Esophagus (tissue), 2 donors: ENCODE measurements at regions not wholly inside any gene's neighbourhood (a gene's known extent, or its start where the extent isn't known, plus 50 kb on each side); places are given as distances from the start of the nearest gene placed in this dataset.
A peak's percentile ranks its signal among the peaks of the same experiment; 100 is the strongest.

ENCODE experiments used
- H3K27ac ChIP-seq, 2 donors: one replicate each; pipeline ENCODE4 v1.5.1; 2013; ENCODE audit warnings: low read depth in 2 of 2, mild to moderate bottlenecking in 2 of 2, inconsistent platforms in 1 of 2, low read length in 1 of 2, moderate library complexity in 1 of 2
- H3K27me3 ChIP-seq, 2 donors: one replicate each; pipeline ENCODE4 v1.6.1; 2013; ENCODE audit warnings: low read length in 2 of 2, control low read depth in 1 of 2, mild to moderate bottlenecking in 1 of 2; ENCODE audit not compliant: insufficient read depth in 2 of 2, control insufficient read depth in 1 of 2
- H3K36me3 ChIP-seq, 2 donors: one replicate each; pipeline ENCODE4 v1.6.1; 2013; ENCODE audit warnings: low read length in 1 of 2; ENCODE audit not compliant: control insufficient read depth in 2 of 2, insufficient read depth in 2 of 2
- H3K4me1 ChIP-seq, 2 donors: one replicate each; pipeline ENCODE4 v1.6.1; 2013; ENCODE audit warnings: low read length in 1 of 2; ENCODE audit not compliant: control insufficient read depth in 2 of 2, insufficient read depth in 2 of 2
- H3K4me3 ChIP-seq, 2 donors: one replicate each; pipeline ENCODE4 v1.5.1; 2013; ENCODE audit warnings: low read length in 2 of 2, mild to moderate bottlenecking in 2 of 2, low read depth in 1 of 2, moderate library complexity in 1 of 2
- H3K9me3 ChIP-seq, 2 donors: one replicate each; pipeline ENCODE4 v1.6.1; 2013; ENCODE audit warnings: mild to moderate bottlenecking in 2 of 2, low read depth in 1 of 2, low read length in 1 of 2, moderate library complexity in 1 of 2; ENCODE audit not compliant: control insufficient read depth in 2 of 2, insufficient read depth in 1 of 2
- WGBS, 2 donors: extraction: QIAGEN DNeasy Blood & Tissue Kit; methylation state at CpG; one replicate each; pipeline ENCODE4 v1.1.7; 2013; 5-methylcytosine and 5-hydroxymethylcytosine counted together
- donor health status: healthy with polysubstance abuse.
- donor health status: Bipolar disorder and iron deficiency.

DNA sequence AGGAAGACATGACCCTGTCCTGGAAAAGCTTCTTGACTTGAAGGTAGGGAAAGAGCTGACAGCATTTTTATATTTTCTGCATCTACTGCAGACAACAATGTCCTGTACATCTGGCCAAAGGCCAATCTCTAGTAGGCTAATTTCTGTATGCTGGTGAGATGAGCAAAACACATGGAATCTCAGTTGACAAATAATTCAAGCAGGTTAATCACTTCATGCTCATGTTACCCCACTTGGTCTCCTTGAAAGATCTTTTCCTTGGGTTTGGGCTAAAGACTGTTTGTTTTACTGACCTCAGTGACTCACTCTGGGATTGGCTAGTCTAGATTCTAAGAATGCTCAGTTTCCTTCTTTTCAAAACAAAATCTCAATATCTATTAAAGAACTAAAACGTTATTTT lies 298.8 kb downstream of the LMO7 start:
- Histone ChIP-seq H3K36me3 (no peaks in the 10 kb centered on the region), H3K4me1 (no peaks in the 10 kb centered on the region), H3K27me3 (no peaks in the 10 kb centered on the region), H3K9me3 (no peaks in the 10 kb centered on the region), H3K27ac (no peak overlapping the region), H3K4me3 (no peak overlapping the region)
- 79% methylated on average over 1 of the region's 1 CpG for WGBS, 2 donors

DNA sequence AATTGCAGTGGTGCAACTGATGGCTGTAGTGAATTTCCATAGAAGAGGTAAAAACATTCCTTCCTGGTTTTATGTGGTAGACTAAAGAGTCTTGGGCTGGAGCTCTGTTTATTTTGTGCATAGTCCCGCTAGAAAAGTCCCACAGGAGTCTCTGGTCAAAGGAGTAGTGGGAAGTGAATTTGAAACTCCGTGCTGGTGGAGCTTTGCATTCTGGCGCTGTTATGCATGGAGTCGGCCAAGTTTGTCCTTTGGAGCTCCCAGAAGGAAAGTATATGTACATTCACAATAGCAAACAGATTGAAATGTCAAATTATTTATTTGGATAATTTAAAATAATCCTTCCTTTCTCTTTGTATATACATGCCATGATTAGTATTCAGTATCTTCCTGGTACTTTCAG lies 296.5 kb downstream of the LMO7 start:
- Histone ChIP-seq H3K27ac (no peak overlapping the region), H3K4me1 (no peaks in the 10 kb centered on the region), H3K27me3 (no peaks in the 10 kb centered on the region), H3K36me3 (no peaks in the 10 kb centered on the region), H3K4me3 (no peak overlapping the region), H3K9me3 (no peaks in the 10 kb centered on the region)
- 57 to 67% methylated on average over 4 of the region's 4 CpGs for WGBS, 2 donors

GRCh38 chr13:75931116-75931515 lies 295.0 kb downstream of the LMO7 start:
- H3K27me3 ChIP-seq: no peaks in the 10 kb centered on the region
- no peak overlapping the region for H3K4me3 ChIP-seq
- H3K4me1 ChIP-seq: no peaks in the 10 kb centered on the region
- H3K27ac ChIP-seq: no peak overlapping the region
- no peaks in the 10 kb centered on the region for H3K36me3 ChIP-seq
- no peaks in the 10 kb centered on the region for H3K9me3 ChIP-seq
- WGBS, 2 donors: 64 to 72% methylated on average over 1 of the region's 1 CpG

DNA sequence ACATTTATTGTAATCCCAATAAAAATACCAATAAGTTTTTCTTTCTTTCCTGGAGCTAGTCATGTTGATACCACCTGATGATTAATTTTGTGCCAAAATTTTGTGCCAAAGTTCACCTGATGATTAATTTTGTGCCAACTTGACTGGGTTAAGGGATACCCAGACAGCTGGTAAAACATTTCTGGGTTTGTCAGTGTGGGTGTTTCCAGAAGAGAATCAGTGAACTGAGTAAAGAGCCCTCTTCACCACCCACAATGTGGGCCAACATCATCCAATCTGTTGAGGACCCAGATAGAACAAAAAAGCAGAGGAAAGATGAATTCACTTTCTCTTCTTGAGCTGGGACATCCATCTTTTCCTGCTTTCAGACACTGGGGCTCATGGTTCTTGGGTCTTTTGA lies 292.9 kb downstream of the LMO7 start:
- Histone ChIP-seq H3K27ac (no peak overlapping the region), H3K4me1 (no peaks in the 10 kb centered on the region), H3K4me3 (no peak overlapping the region), H3K36me3 (no peaks in the 10 kb centered on the region), H3K9me3 (no peaks in the 10 kb centered on the region), H3K27me3 (no peaks in the 10 kb centered on the region)

- H3K27me3 ChIP-seq: no peaks in the 10 kb centered on the region
These were observed 291.1 kb downstream of the LMO7 start for GRCh38 chr13:75927183-75927669.

DNA sequence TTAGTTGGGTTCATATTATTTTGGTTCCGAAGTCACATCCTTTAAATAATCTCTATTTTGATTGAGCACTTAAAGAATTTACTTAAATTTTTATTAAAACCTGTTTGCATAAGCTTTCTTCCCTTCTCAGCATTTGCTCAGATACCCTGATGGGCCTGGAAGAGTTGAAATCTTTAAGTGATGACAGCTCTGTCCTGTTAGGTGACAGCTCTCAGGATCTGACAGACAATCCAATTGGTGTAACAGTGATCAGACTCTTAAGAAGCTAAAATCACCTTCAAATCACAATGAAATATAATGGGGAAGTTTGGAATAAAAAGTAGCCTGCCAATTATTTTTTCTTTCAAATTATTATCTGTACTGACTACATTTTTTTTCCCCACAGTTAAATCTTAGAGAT lies 284.4 kb downstream of the LMO7 start:
- H3K36me3 ChIP-seq: no peaks in the 10 kb centered on the region
- H3K27ac ChIP-seq: no peak overlapping the region
- no peaks in the 10 kb centered on the region for H3K27me3 ChIP-seq
- H3K4me1 ChIP-seq: no peaks in the 10 kb centered on the region
- WGBS, 2 donors: 95% methylated on average over 1 of the region's 1 CpG
- H3K9me3 ChIP-seq: no peaks in the 10 kb centered on the region
- no peak overlapping the region for H3K4me3 ChIP-seq

More at GRCh38 chr13:75927183-75927669, 291.1 kb downstream of the LMO7 start:
- Histone ChIP-seq H3K4me1 (no peaks in the 10 kb centered on the region), H3K27ac (no peak overlapping the region), H3K36me3 (no peaks in the 10 kb centered on the region), H3K4me3 (no peak overlapping the region), H3K9me3 (no peaks in the 10 kb centered on the region)
- 91 to 94% methylated on average over 2 of the region's 2 CpGs for WGBS, 2 donors

- Histone ChIP-seq H3K4me3 (no peak overlapping the region), H3K9me3 (no peaks in the 10 kb centered on the region), H3K4me1 (no peaks in the 10 kb centered on the region), H3K27ac (no peak overlapping the region), H3K36me3 (no peaks in the 10 kb centered on the region), H3K27me3 (no peaks in the 10 kb centered on the region)
- WGBS, 2 donors: 86% methylated on average over 2 of the region's 2 CpGs
These were observed 283.6 kb downstream of the LMO7 start for GRCh38 chr13:75919660-75920199.

GRCh38 chr13:75915066-75915465 lies 278.9 kb downstream of the LMO7 start:
- no peaks in the 10 kb centered on the region for H3K27me3 ChIP-seq
- H3K4me3 ChIP-seq: no peak overlapping the region
- no peaks in the 10 kb centered on the region for H3K4me1 ChIP-seq
- H3K27ac ChIP-seq: no peak overlapping the region
- H3K9me3 ChIP-seq: no peaks in the 10 kb centered on the region
- H3K36me3 ChIP-seq: no peaks in the 10 kb centered on the region

- Histone ChIP-seq H3K9me3 (no peaks in the 10 kb centered on the region), H3K27ac (no peak overlapping the region)
- WGBS, 2 donors: 31 to 47% methylated on average over 5 of the region's 5 CpGs
These were observed 277.8 kb downstream of the LMO7 start for GRCh38 chr13:75913925-75914324.

GRCh38 chr13:75910591-75910990 lies 274.5 kb downstream of the LMO7 start:
- Histone ChIP-seq H3K4me1 (no peaks in the 10 kb centered on the region), H3K27me3 (no peaks in the 10 kb centered on the region), H3K9me3 (no peaks in the 10 kb centered on the region), H3K27ac (peak overlapping the region; percentile 1 to 49), H3K4me3 (no peak overlapping the region), H3K36me3 (no peaks in the 10 kb centered on the region)
- 88 to 90% methylated on average over 2 of the region's 2 CpGs for WGBS, 2 donors

More at GRCh38 chr13:75913925-75914324, 277.8 kb downstream of the LMO7 start:
- Histone ChIP-seq H3K36me3 (no peaks in the 10 kb centered on the region), H3K4me1 (no peaks in the 10 kb centered on the region), H3K27me3 (no peaks in the 10 kb centered on the region), H3K4me3 (no peak overlapping the region)
